Endometrial microvascular endothelial cells (primary cell): ENCODE measurements at regions not wholly inside any gene's neighbourhood (a gene's known extent, or its start where the extent isn't known, plus 50 kb on each side); places are given as distances from the start of the nearest gene placed in this dataset.

Source experiments
- in situ Hi-C: cut with HindIII; loops from 2 replicates; pipeline ENCODE4 v1.10.0; 2017; ENCODE audit warnings: low sequenced_read_pairs, low pct_unique_long_range_greater_than_20kb; ENCODE audit errors: inconsistent ontology term

- in situ Hi-C loops = no loop called here
These were observed 1788.7 kb upstream of the FLRT2 start for GRCh38 chr14:83741269-83741668.

- in situ Hi-C loops = no loop called here
These were observed 1785.7 kb upstream of the FLRT2 start for GRCh38 chr14:83744224-83744623.

- in situ Hi-C loops = no loop called here
These were observed 1785.1 kb upstream of the FLRT2 start for GRCh38 chr14:83744891-83745290.

GRCh38 chr14:83746336-83746735 lies 1783.6 kb upstream of the FLRT2 start:
- in situ Hi-C loops = no loop called here

- in situ Hi-C loops = no loop called here
These were observed 1772.0 kb upstream of the FLRT2 start for GRCh38 chr14:83757916-83758315.

- in situ Hi-C loops = no loop called here
These were observed 1765.0 kb upstream of the FLRT2 start for GRCh38 chr14:83764656-83765599.

GRCh38 chr14:83777516-83777915 lies 1752.4 kb upstream of the FLRT2 start:
- in situ Hi-C loops = no loop called here

- in situ Hi-C loops = no loop called here
These were observed 1750.7 kb upstream of the FLRT2 start for GRCh38 chr14:83779266-83779665.

- in situ Hi-C loops = no loop called here
These were observed 1749.6 kb upstream of the FLRT2 start for GRCh38 chr14:83780321-83780720.

GRCh38 chr14:83798421-83798820 lies 1731.5 kb upstream of the FLRT2 start:
- in situ Hi-C loops = no loop called here

GRCh38 chr14:83799233-83799632 lies 1730.7 kb upstream of the FLRT2 start:
- in situ Hi-C loops = no loop called here

- in situ Hi-C loops = no loop called here
These were observed 1715.0 kb upstream of the FLRT2 start for GRCh38 chr14:83814896-83815295.

GRCh38 chr14:83816761-83817160 lies 1713.2 kb upstream of the FLRT2 start:
- in situ Hi-C loops = no loop called here

- in situ Hi-C loops = no loop called here
These were observed 1704.1 kb upstream of the FLRT2 start for GRCh38 chr14:83825843-83826242.

GRCh38 chr14:83826838-83827237 lies 1703.1 kb upstream of the FLRT2 start:
- in situ Hi-C loops = no loop called here

GRCh38 chr14:83827383-83827782 lies 1702.6 kb upstream of the FLRT2 start:
- in situ Hi-C loops = no loop called here

- in situ Hi-C loops = no loop called here
These were observed 1701.5 kb upstream of the FLRT2 start for GRCh38 chr14:83828406-83828805.

GRCh38 chr14:83830316-83830715 lies 1699.6 kb upstream of the FLRT2 start:
- in situ Hi-C loops = no loop called here

- in situ Hi-C loops = no loop called here
These were observed 1691.7 kb upstream of the FLRT2 start for GRCh38 chr14:83838226-83838625.

GRCh38 chr14:83842547-83842946 lies 1687.4 kb upstream of the FLRT2 start:
- in situ Hi-C loops = no loop called here

- in situ Hi-C loops = no loop called here
These were observed 1682.8 kb upstream of the FLRT2 start for GRCh38 chr14:83847102-83847501.
